ENCODE measurements at regions not wholly inside any gene's neighbourhood (a gene's known extent, or its start where the extent isn't known, plus 50 kb on each side); places are given as distances from the start of the nearest gene placed in this dataset.

GRCh38 chr13:22599156-22599555 lies 581.6 kb upstream of the SGCG start:
- no peak for DNase-seq (ENCODE audit: low read depth)
- no peak for TF ChIP-seq CTCF (conservative IDR thresholded peaks at IDR 0.05; ENCODE audit: low read depth, low read length)
- no peak overlapping the region for H3K4me3 ChIP-seq (ENCODE audit: low read length)

- no peak for DNase-seq (ENCODE audit: low read depth)
- no peak for TF ChIP-seq CTCF (conservative IDR thresholded peaks at IDR 0.05; ENCODE audit: low read depth, low read length)
- no peak overlapping the region for H3K4me3 ChIP-seq (ENCODE audit: low read length)
These were observed 562.8 kb upstream of the SGCG start for GRCh38 chr13:22618002-22618401.

GRCh38 chr13:22625691-22626090 lies 555.1 kb upstream of the SGCG start:
- no peak overlapping the region for H3K4me3 ChIP-seq (ENCODE audit: low read length)
- no peak for TF ChIP-seq CTCF (conservative IDR thresholded peaks at IDR 0.05; ENCODE audit: low read depth, low read length)
- DNase-seq (ENCODE audit: low read depth), result no peak

GRCh38 chr13:22629374-22629773 lies 551.4 kb upstream of the SGCG start:
- H3K4me3 ChIP-seq (ENCODE audit: low read length), result no peak overlapping the region
- DNase-seq (ENCODE audit: low read depth), result no peak
- TF ChIP-seq CTCF (conservative IDR thresholded peaks at IDR 0.05; ENCODE audit: low read depth, low read length), result no peak

GRCh38 chr13:22642088-22642487 lies 538.7 kb upstream of the SGCG start:
- TF ChIP-seq CTCF (conservative IDR thresholded peaks at IDR 0.05; ENCODE audit: low read depth, low read length), result no peak
- DNase-seq (ENCODE audit: low read depth), result no peak
- H3K4me3 ChIP-seq (ENCODE audit: low read length), result no peak overlapping the region

GRCh38 chr13:22644941-22645340 lies 535.8 kb upstream of the SGCG start:
- no peak for DNase-seq (ENCODE audit: low read depth)
- no peak overlapping the region for H3K4me3 ChIP-seq (ENCODE audit: low read length)
- TF ChIP-seq CTCF (conservative IDR thresholded peaks at IDR 0.05; ENCODE audit: low read depth, low read length), result no peak

- no peak for TF ChIP-seq CTCF (conservative IDR thresholded peaks at IDR 0.05; ENCODE audit: low read depth, low read length)
These were observed 533.5 kb upstream of the SGCG start for GRCh38 chr13:22647156-22647850.

More at GRCh38 chr13:22647156-22647850, 533.5 kb upstream of the SGCG start:
- no peak for DNase-seq (ENCODE audit: low read depth)
- no peak overlapping the region for H3K4me3 ChIP-seq (ENCODE audit: low read length)

Measured in retinal pigment epithelial cell (primary cell).